Eye (tissue), 1 donor: ENCODE measurements at regions not wholly inside any gene's neighbourhood (a gene's known extent, or its start where the extent isn't known, plus 50 kb on each side); places are given as distances from the start of the nearest gene placed in this dataset.
"Not testable (repeated sequence)": the region's sequence is repeated elsewhere in the genome, so short reads cannot be mapped to it uniquely, and the experiment has no call there.

Experiments
- DNase-seq: peaks from one replicate; pipeline ENCODE4 v3.0.0-alpha.2; 2015

- no peak for DNase-seq
These were observed 198.2 kb upstream of the CXorf66 start for GRCh38 chrX:140163371-140164159.

- peak; percentile 30 for DNase-seq
These were observed 192.3 kb upstream of the CXorf66 start for GRCh38 chrX:140157611-140158010.

GRCh38 chrX:140157143-140157542 is 191.8 kb upstream of the CXorf66 start:
- no peak for DNase-seq

- DNase-seq = no peak
These were observed 186.0 kb upstream of the CXorf66 start for GRCh38 chrX:140151316-140151715.

GRCh38 chrX:140149761-140150160 is 184.4 kb upstream of the CXorf66 start:
- DNase-seq = no peak

- DNase-seq = peak; percentile 79
These were observed 176.2 kb upstream of the CXorf66 start for GRCh38 chrX:140141444-140142029.

GRCh38 chrX:140138492-140138891 is 173.2 kb upstream of the CXorf66 start:
- not testable (repeated sequence) for DNase-seq

GRCh38 chrX:140138065-140138464 is 172.7 kb upstream of the CXorf66 start:
- not testable (repeated sequence) for DNase-seq

- no peak for DNase-seq
These were observed 167.6 kb upstream of the CXorf66 start for GRCh38 chrX:140132937-140133336.

- no peak for DNase-seq
These were observed 158.1 kb upstream of the CXorf66 start for GRCh38 chrX:140123446-140123845.

GRCh38 chrX:140114059-140114458 is 148.7 kb upstream of the CXorf66 start:
- not testable (repeated sequence) for DNase-seq

GRCh38 chrX:140110081-140110650 is 144.8 kb upstream of the CXorf66 start:
- no peak for DNase-seq

GRCh38 chrX:140104760-140105159 is 139.4 kb upstream of the CXorf66 start:
- DNase-seq = no peak

GRCh38 chrX:140099221-140099620 is 133.9 kb upstream of the CXorf66 start:
- DNase-seq = no peak

- no peak for DNase-seq
These were observed 126.8 kb upstream of the CXorf66 start for GRCh38 chrX:140092121-140092520.

GRCh38 chrX:140091125-140091886 is 126.0 kb upstream of the CXorf66 start:
- DNase-seq = peak; percentile 52

GRCh38 chrX:140090800-140091124 is 125.4 kb upstream of the CXorf66 start:
- DNase-seq = no peak

GRCh38 chrX:140088438-140088837 is 123.1 kb upstream of the CXorf66 start:
- no peak for DNase-seq

- DNase-seq = no peak
These were observed 122.6 kb upstream of the CXorf66 start for GRCh38 chrX:140087875-140088274.

- DNase-seq = no peak
These were observed 121.4 kb upstream of the CXorf66 start for GRCh38 chrX:140086691-140087090.

- DNase-seq = not testable (repeated sequence)
These were observed 109.5 kb upstream of the CXorf66 start for GRCh38 chrX:140074851-140075250.

- DNase-seq = no peak
These were observed 105.7 kb upstream of the CXorf66 start for GRCh38 chrX:140071037-140071436.

GRCh38 chrX:140065961-140066662 is 100.8 kb upstream of the CXorf66 start:
- DNase-seq = no peak
